22Rv1 (cell line): ENCODE measurements at regions not wholly inside any gene's neighbourhood (a gene's known extent, or its start where the extent isn't known, plus 50 kb on each side); places are given as distances from the start of the nearest gene placed in this dataset.

Experiments used
- CTCF ChIP-seq: fragments of 450-650 bp; IDR thresholded peaks from 2 replicates; pipeline ENCODE4 v1.5.1; 2017; ENCODE audit warnings: mild to moderate bottlenecking
- ZFX ChIP-seq: fragments of 450-650 bp; IDR thresholded peaks from 2 replicates; pipeline ENCODE4 v1.6.1; 2017; ENCODE audit warnings: antibody characterized with exemption, borderline replicate concordance

- TF ChIP-seq CTCF, result no peak
- TF ChIP-seq ZFX, result no peak
These were observed 53.8 kb upstream of the CCDC28A start for GRCh38 chr6:138719744-138720143.
